Adrenal gland (tissue), 9 donors: ENCODE measurements at regions not wholly inside any gene's neighbourhood (a gene's known extent, or its start where the extent isn't known, plus 50 kb on each side); places are given as distances from the start of the nearest gene placed in this dataset.

Experiments
- DNase-seq, 7 donors: peaks; one replicate each; pipeline ENCODE4 v3.0.0-alpha.2; 2019 to 2020
- H3K27ac ChIP-seq, 5 donors: fragments of 200-600 bp; sonication (generic) in 4 of 5; 1 replicate in 3 of 5; 2 replicates in 2 of 5; pipeline versions ENCODE4 v1.5.1 to v1.8.0; 2016 to 2020; ENCODE audit warnings: mild to moderate bottlenecking in 1 of 5
- H3K27me3 ChIP-seq: fragments of 200-600 bp; 2 replicates; pipeline ENCODE4 v1.8.0; 2021
- H3K36me3 ChIP-seq, 2 donors: fragments of 200-600 bp; replicated peaks in 1 of 2; 1 replicate in 1 of 2; 2 replicates in 1 of 2; pipeline versions ENCODE4 v1.5.1 to v1.8.0; 2018 to 2022
- H3K4me1 ChIP-seq, 2 donors: fragments of 200-600 bp; replicated peaks in 1 of 2; 1 replicate in 1 of 2; 2 replicates in 1 of 2; pipeline versions ENCODE4 v1.5.1 to v1.8.0; 2018 to 2021
- H3K4me3 ChIP-seq, 4 donors: fragments of 200-600 bp; sonication (generic) in 3 of 4; one replicate each; pipeline ENCODE4 v1.5.1; 2016 to 2018
- H3K9me3 ChIP-seq, 3 donors: fragments of 200-600 bp; sonication (generic) in 1 of 3; replicated peaks in 1 of 3; 1 replicate in 2 of 3; 2 replicates in 1 of 3; pipeline versions ENCODE4 v1.5.1 to v1.8.0; 2016 to 2021
- POLR2A ChIP-seq, 2 donors: fragments of 450-650 bp; IDR thresholded peaks; one replicate each; pipeline ENCODE4 v1.6.1; 2017; ENCODE audit warnings: antibody characterized with exemption in 2 of 2, mild to moderate bottlenecking in 2 of 2, moderate library complexity in 1 of 2
- WGBS, 4 donors: extraction: QIAGEN DNeasy Blood & Tissue Kit in 2 of 4; methylation state at CpG; one replicate each; pipeline versions ENCODE4 v1.1.5 to v1.1.7; 2013 to 2017; 5-methylcytosine and 5-hydroxymethylcytosine counted together
- intact Hi-C, 2 donors: fragments of 100-400 bp; cut with DNase I; formaldehyde crosslinking; loops; one replicate each; pipeline versions ENCODE4 v1.14.1 to v1.15.0; 2022 to 2023
- TF ChIP-seq, protein P1 (sequence below), 6 experiments: fragments of 450-650 bp in 4 of 6; fragments of 200-600 bp in 2 of 6; sonication (generic) in 1 of 6; IDR thresholded peaks; 1 replicate in 5 of 6; 2 replicates in 1 of 6; pipeline versions ENCODE4 v1.5.1 to v1.8.0; 2016 to 2021; ENCODE audit warnings: antibody characterized with exemption in 6 of 6, mild to moderate bottlenecking in 2 of 6, moderate library complexity in 1 of 6
- donor health status: healthy with polysubstance abuse.
- donor health status: Bipolar disorder and iron deficiency.
- donor health status: DM: yes; HTN: yes; CAD: no.
- donor health status: DM: no; HTN: no; CAD: no.
- donor health status: DM: no; HTN: no; CAD: no.

DNA sequence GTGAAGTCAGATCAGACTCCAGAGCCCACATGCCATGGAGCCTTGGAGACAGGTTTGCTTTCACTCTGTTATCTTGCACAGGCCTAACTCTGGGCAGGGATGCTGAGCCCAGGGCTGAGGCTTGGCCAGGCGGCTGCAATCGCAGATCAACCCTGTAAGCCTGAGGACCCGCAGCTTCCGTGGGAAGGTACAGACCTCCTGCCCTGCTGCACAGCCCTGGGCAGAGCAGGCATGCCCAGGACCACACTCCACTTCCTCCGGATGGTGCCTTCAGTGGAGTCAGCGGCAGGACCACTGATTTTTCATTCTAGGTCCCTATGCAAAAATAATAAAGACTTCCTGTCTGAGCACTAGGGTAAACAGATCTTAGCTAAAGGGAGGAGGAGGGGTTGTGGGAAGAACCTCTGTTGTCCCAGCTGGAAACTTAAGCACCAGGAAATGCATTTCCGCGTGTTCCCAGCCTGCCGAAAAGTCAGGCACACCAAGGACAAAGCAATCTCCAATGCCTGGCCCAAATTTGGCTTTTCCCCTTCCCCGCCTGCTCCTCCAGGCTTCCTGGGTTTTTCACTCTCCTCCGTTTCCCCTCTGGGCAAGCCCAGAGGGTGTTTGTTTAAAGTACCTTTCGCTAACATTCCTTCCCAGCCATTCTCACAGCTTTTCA, 87.3 kb downstream of the KCTD15 start:
- intact Hi-C loops: no loop called here
- DNase-seq: peak; percentile 16 to 71 (median 20)
- Histone ChIP-seq H3K4me1 (peaks cover 0 to 14% of the 10 kb centered on the region in 2 donors), H3K36me3 (no peaks in the 10 kb centered on the region), H3K27ac (peak overlapping the region in 2 of 5 donors; percentile 26 to 49), H3K9me3 (no peaks in the 10 kb centered on the region), H3K4me3 (no peak overlapping the region), H3K27me3 (no peaks in the 10 kb centered on the region)
- WGBS, 4 donors: 15 to 27% (median 22%) methylated on average over 10 to 12 of the region's 12 CpGs
- no peak for TF ChIP-seq POLR2A (IDR thresholded peaks at IDR 0.05)
- TF ChIP-seq, protein P1, sequence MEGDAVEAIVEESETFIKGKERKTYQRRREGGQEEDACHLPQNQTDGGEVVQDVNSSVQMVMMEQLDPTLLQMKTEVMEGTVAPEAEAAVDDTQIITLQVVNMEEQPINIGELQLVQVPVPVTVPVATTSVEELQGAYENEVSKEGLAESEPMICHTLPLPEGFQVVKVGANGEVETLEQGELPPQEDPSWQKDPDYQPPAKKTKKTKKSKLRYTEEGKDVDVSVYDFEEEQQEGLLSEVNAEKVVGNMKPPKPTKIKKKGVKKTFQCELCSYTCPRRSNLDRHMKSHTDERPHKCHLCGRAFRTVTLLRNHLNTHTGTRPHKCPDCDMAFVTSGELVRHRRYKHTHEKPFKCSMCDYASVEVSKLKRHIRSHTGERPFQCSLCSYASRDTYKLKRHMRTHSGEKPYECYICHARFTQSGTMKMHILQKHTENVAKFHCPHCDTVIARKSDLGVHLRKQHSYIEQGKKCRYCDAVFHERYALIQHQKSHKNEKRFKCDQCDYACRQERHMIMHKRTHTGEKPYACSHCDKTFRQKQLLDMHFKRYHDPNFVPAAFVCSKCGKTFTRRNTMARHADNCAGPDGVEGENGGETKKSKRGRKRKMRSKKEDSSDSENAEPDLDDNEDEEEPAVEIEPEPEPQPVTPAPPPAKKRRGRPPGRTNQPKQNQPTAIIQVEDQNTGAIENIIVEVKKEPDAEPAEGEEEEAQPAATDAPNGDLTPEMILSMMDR (IDR thresholded peaks at IDR 0.05): no peak

DNA sequence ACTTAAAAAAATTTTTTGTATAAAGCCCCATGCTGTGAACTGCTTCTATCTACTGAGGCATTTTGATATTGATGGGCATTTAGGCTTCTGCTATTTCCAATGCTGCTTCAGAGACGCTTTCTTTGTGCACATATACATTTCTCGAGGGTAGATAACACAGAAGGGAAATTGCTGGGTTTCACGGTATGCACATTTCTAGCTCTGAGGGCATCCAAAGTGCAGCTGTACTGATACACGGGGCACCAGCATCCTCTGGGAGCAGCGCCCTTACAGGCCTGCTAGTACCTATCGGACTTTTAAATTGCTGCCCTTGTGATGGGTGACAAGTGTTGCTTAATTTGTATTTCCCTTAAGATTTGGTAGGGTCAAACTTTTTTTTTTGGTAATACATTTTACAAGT, 88.6 kb downstream of the KCTD15 start:
- no peak for DNase-seq
- H3K27ac ChIP-seq: no peak overlapping the region
- intact Hi-C loops: no loop called here
- no peaks in the 10 kb centered on the region for H3K9me3 ChIP-seq
- H3K27me3 ChIP-seq: no peaks in the 10 kb centered on the region
- H3K36me3 ChIP-seq: no peaks in the 10 kb centered on the region
- 62 to 77% (median 70%) methylated on average over 6 of the region's 6 CpGs for WGBS, 4 donors
- TF ChIP-seq, protein P1 (IDR thresholded peaks at IDR 0.05): no peak
- TF ChIP-seq POLR2A (IDR thresholded peaks at IDR 0.05): no peak
- no peak overlapping the region for H3K4me3 ChIP-seq
- H3K4me1 ChIP-seq: peaks cover 0 to 4% of the 10 kb centered on the region in 2 donors

DNA sequence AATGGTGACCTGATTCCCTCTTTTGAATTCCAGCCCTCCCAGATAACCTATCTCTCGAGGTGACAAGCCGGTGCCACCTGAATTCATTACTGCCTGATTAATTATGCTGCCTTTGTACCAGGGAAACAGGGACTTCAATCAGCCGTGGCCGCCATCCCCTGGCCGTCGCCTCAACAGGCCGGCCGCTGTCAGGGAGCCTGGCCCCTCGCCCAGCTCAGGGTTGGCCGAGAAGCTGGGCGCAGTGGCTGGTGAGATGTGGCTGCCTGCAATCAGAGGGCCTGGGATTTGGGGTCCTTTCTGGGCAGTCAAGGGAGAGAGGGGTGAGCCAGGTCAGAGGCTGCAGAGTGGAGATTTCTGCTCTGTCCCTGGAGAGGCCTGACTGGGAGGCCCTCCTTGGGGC, 91.2 kb downstream of the KCTD15 start:
- Histone ChIP-seq H3K27me3 (no peaks in the 10 kb centered on the region), H3K27ac (no peak overlapping the region), H3K36me3 (no peaks in the 10 kb centered on the region), H3K4me3 (no peak overlapping the region), H3K4me1 (no peaks in the 10 kb centered on the region), H3K9me3 (no peaks in the 10 kb centered on the region)
- intact Hi-C loops: no loop called here
- DNase-seq: no peak
- WGBS, 4 donors: 84 to 94% (median 90%) methylated on average over 4 to 11 of the region's 11 CpGs
- TF ChIP-seq POLR2A (IDR thresholded peaks at IDR 0.05): no peak

DNA sequence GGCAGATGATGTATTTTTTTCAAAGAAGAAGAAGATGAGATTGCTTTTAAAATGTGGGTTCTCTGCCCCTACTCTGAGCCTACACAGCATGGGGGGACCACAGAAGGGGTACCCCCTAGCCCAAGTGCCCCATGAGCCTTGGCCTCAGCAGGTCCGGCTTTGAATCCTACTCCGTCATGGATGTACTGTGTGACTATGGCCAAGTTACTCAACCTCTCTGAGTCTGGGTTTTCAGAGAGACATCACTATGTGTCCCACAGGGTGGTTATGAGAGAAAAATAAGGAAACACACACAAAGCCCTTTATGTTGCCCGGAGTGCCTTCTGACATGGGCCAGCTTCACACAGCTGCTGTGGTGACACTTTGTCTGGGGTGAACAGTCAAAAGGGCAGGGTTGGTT, 92.0 kb downstream of the KCTD15 start:
- DNase-seq: no peak
- Histone ChIP-seq H3K27ac (no peak overlapping the region), H3K9me3 (no peaks in the 10 kb centered on the region), H3K4me3 (no peak overlapping the region), H3K36me3 (no peaks in the 10 kb centered on the region), H3K4me1 (no peaks in the 10 kb centered on the region), H3K27me3 (no peaks in the 10 kb centered on the region)
- WGBS, 4 donors: 82 to 88% (median 85%) methylated on average over 3 of the region's 3 CpGs
- TF ChIP-seq, protein P1 (IDR thresholded peaks at IDR 0.05): no peak
- TF ChIP-seq POLR2A (IDR thresholded peaks at IDR 0.05): no peak
- intact Hi-C loops: no loop called here

DNA sequence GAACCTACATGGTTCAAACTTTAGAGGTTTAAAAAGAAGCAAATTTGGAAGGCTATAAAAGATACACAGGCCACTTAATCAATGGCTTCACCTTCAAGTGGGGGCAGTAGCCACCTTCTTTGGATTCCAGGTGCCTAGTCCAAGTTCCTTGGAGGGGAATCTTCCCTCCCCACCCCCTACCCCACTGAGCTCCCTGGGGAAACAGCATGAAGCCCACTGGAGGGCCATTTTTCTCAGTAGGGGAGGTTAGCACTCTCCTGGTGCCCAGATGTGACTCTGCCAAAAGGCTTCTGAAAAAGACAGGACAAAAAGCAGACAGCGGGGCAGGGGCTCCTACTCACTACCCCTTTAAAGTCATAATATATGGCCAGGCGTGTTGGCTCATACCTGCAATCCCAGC, 93.9 kb downstream of the KCTD15 start:
- Histone ChIP-seq H3K27ac (no peak overlapping the region), H3K27me3 (no peaks in the 10 kb centered on the region), H3K4me1 (no peaks in the 10 kb centered on the region), H3K36me3 (no peaks in the 10 kb centered on the region), H3K9me3 (no peaks in the 10 kb centered on the region), H3K4me3 (no peak overlapping the region)
- DNase-seq: no peak
- intact Hi-C loops: no loop called here
- WGBS, 4 donors: 69 to 87% (median 77%) methylated on average over 2 of the region's 2 CpGs
- TF ChIP-seq POLR2A (IDR thresholded peaks at IDR 0.05): no peak
- TF ChIP-seq, protein P1 (IDR thresholded peaks at IDR 0.05): no peak
